WTC11 (cell line): ENCODE measurements at regions not wholly inside any gene's neighbourhood (a gene's known extent, or its start where the extent isn't known, plus 50 kb on each side); places are given as distances from the start of the nearest gene placed in this dataset.

ENCODE experiments used
- ATAC-seq: fragments of 200-7000 bp; cut with Tn5 transposase; 2 replicates; pipeline ENCODE4 v1.10.0; 2021; ENCODE audit warnings: mild to moderate bottlenecking, moderate library complexity
- CTCF ChIA-PET: fragments of 300-600 bp; sonication (Branson Sonifier 250); formaldehyde crosslinking; loops from one replicate; lab custom pipeline; 2021; ENCODE audit warnings: antibody characterized with exemption; lab: Charles Lee
- POLR2A ChIA-PET: fragments of 350-600 bp; sonication (Branson Sonifier 250); formaldehyde crosslinking; loops from one replicate; lab custom pipeline; 2021; ENCODE audit warnings: antibody characterized with exemption; lab: Charles Lee
- DNase-seq: peaks from one replicate; pipeline ENCODE4 v3.0.0; 2021; ENCODE audit warnings: low spot score
- H3K27ac Mint-ChIP-seq: 2 replicates; pipeline ENCODE4 v1.8.0; 2021; ENCODE audit warnings: mixed read lengths
- H3K27me3 Mint-ChIP-seq: 2 replicates; pipeline ENCODE4 v1.8.0; 2021; ENCODE audit warnings: low read depth, mild to moderate bottlenecking, moderate library complexity, mixed read lengths
- H3K36me3 Mint-ChIP-seq: 2 replicates; pipeline ENCODE4 v1.8.0; 2021; ENCODE audit warnings: mixed read lengths
- H3K4me1 Mint-ChIP-seq: 2 replicates; pipeline ENCODE4 v1.8.0; 2022; ENCODE audit warnings: mixed read lengths
- H3K4me3 Mint-ChIP-seq: 2 replicates; pipeline ENCODE4 v1.8.0; 2021; ENCODE audit warnings: mild to moderate bottlenecking, moderate library complexity, mixed read lengths
- H3K9me3 Mint-ChIP-seq: 2 replicates; pipeline ENCODE4 v1.8.0; 2021; ENCODE audit warnings: mixed read lengths
- ARID4B ChIP-seq: sonication (generic); formaldehyde crosslinking; IDR thresholded peaks from 2 replicates; pipeline ENCODE4 v1.8.0; 2023; ENCODE audit warnings: missing genetic modification reagents, mild to moderate bottlenecking, borderline replicate concordance
- ESRRA ChIP-seq: sonication (generic); formaldehyde crosslinking; IDR thresholded peaks from 2 replicates; pipeline ENCODE4 v1.8.1; 2022; ENCODE audit warnings: mild to moderate bottlenecking, missing genetic modification reagents, borderline replicate concordance
- FOXK1 ChIP-seq: sonication (generic); formaldehyde crosslinking; IDR thresholded peaks from 2 replicates; pipeline ENCODE4 v1.8.0; 2022; ENCODE audit warnings: mild to moderate bottlenecking, moderate library complexity, missing genetic modification reagents
- GTF2I ChIP-seq: fragments of 250-450 bp; sonication (Bioruptor Pico); conservative IDR thresholded peaks from 2 replicates; pipeline ENCODE4 v1.4.0; 2021; ENCODE audit warnings: mild to moderate bottlenecking
- IRF1 ChIP-seq: sonication (generic); formaldehyde crosslinking; IDR thresholded peaks from 2 replicates; pipeline ENCODE4 v1.8.0; 2023; ENCODE audit warnings: missing genetic modification reagents
- JAZF1 ChIP-seq: fragments of 250-450 bp; sonication (Bioruptor Pico); IDR thresholded peaks from 2 replicates; pipeline ENCODE4 v1.9.0; 2021; ENCODE audit warnings: moderate library complexity, mild to moderate bottlenecking, inconsistent platforms
- KAT7 ChIP-seq: sonication (generic); formaldehyde crosslinking; IDR thresholded peaks from 2 replicates; pipeline ENCODE4 v1.8.1; 2023; ENCODE audit warnings: missing genetic modification reagents, mild to moderate bottlenecking, borderline replicate concordance
- NFYB ChIP-seq: sonication (generic); formaldehyde crosslinking; conservative IDR thresholded peaks from 2 replicates; pipeline ENCODE4 v1.8.0; 2022; ENCODE audit warnings: low read depth, missing genetic modification reagents
- NR3C1 ChIP-seq: sonication (generic); formaldehyde crosslinking; conservative IDR thresholded peaks from 2 replicates; pipeline ENCODE4 v1.8.1; 2023; ENCODE audit warnings: low read depth, mild to moderate bottlenecking, missing genetic modification reagents
- PREB ChIP-seq: sonication (generic); formaldehyde crosslinking; IDR thresholded peaks from 2 replicates; pipeline ENCODE4 v1.8.1; 2022; ENCODE audit warnings: mild to moderate bottlenecking, missing genetic modification reagents, moderate library complexity, borderline replicate concordance
- PRRX2 ChIP-seq: fragments of 250-450 bp; sonication (Bioruptor Pico); IDR thresholded peaks from 2 replicates; pipeline ENCODE4 v1.8.0; 2021; ENCODE audit warnings: mild to moderate bottlenecking
- SP1 ChIP-seq: sonication (generic); formaldehyde crosslinking; conservative IDR thresholded peaks from 2 replicates; pipeline ENCODE4 v1.8.1; 2022; ENCODE audit warnings: missing genetic modification reagents
- TP53 ChIP-seq: sonication (generic); formaldehyde crosslinking; IDR thresholded peaks from 2 replicates; pipeline ENCODE4 v1.8.1; 2023; ENCODE audit warnings: mild to moderate bottlenecking, missing genetic modification reagents
- USF1 ChIP-seq: sonication (generic); formaldehyde crosslinking; IDR thresholded peaks from 2 replicates; pipeline ENCODE4 v1.8.0; 2022; ENCODE audit warnings: mild to moderate bottlenecking, missing genetic modification reagents
- ZNF121 ChIP-seq: sonication (generic); formaldehyde crosslinking; IDR thresholded peaks from 2 replicates; pipeline ENCODE4 v1.8.0; 2023; ENCODE audit warnings: missing genetic modification reagents
- ZNF416 ChIP-seq: fragments of 250-450 bp; sonication (Bioruptor Pico); IDR thresholded peaks from 2 replicates; pipeline ENCODE4 v1.9.0; 2021; ENCODE audit warnings: mild to moderate bottlenecking, inconsistent platforms
- ZNF512 ChIP-seq: sonication (generic); formaldehyde crosslinking; IDR thresholded peaks from 2 replicates; pipeline ENCODE4 v1.8.1; 2022; ENCODE audit warnings: missing genetic modification reagents, borderline replicate concordance
- ZSCAN18 ChIP-seq: fragments of 250-450 bp; sonication (Bioruptor Pico); IDR thresholded peaks from 2 replicates; pipeline ENCODE4 v2.1.2; 2022; ENCODE audit warnings: mild to moderate bottlenecking, moderate library complexity

GRCh38 chrX:6917666-6918065 lies 229.8 kb upstream of the STS start:
- no peak for TF ChIP-seq ZNF512 (CRISPR knock-in tag)
- no peak for TF ChIP-seq SP1 (CRISPR knock-in tag)
- TF ChIP-seq IRF1 (CRISPR knock-in tag) = no peak
- TF ChIP-seq PREB (CRISPR knock-in tag) = no peak
- TF ChIP-seq TP53 = no peak
- no peak for TF ChIP-seq KAT7
- TF ChIP-seq GTF2I (CRISPR knock-in tag) = no peak
- no peak for TF ChIP-seq NR3C1
- no peak for TF ChIP-seq ZNF416 (CRISPR knock-in tag)
- TF ChIP-seq JAZF1 = no peak
- no peak for TF ChIP-seq ZNF121
- TF ChIP-seq USF1 (CRISPR knock-in tag) = no peak
- TF ChIP-seq NFYB (CRISPR knock-in tag) = no peak
- no peak for TF ChIP-seq ESRRA
- TF ChIP-seq ZSCAN18 (CRISPR knock-in tag) = no peak
- no peak for ATAC-seq
- peaks cover 16% of the 10 kb centered on the region for H3K4me1 Mint-ChIP-seq
- H3K9me3 Mint-ChIP-seq = 0 out of 2 replicates have a peak, but pooled peaks cover 9% of the 10 kb centered on the region
- H3K4me3 Mint-ChIP-seq = no peak overlapping the region
- no peaks in the 10 kb centered on the region for H3K27me3 Mint-ChIP-seq
- CTCF ChIA-PET = no interaction called here
- DNase-seq = no peak
- H3K36me3 Mint-ChIP-seq = peaks cover 13% of the 10 kb centered on the region
- H3K27ac Mint-ChIP-seq = peak overlapping the region; percentile 85
- POLR2A ChIA-PET = no interaction called here

- Mint-ChIP-seq H3K27ac (no peak overlapping the region), H3K9me3 (no peaks in the 10 kb centered on the region), H3K4me3 (no peak overlapping the region), H3K27me3 (no peaks in the 10 kb centered on the region; the same call in 1 of the 2 replicates), H3K4me1 (peaks cover 14% of the 10 kb centered on the region), H3K36me3 (peaks cover 2% of the 10 kb centered on the region; the same call in 1 of the 2 replicates)
- DNase-seq (no peak), ATAC-seq (no peak)
- ChIA-PET POLR2A (no interaction called here), CTCF (interaction anchor here (0.6 kb wide), 1 partner anchor 14 kb away, joined by 3 read pairs; no protein-coding TSS in a partner anchor)
- TF ChIP-seq PRRX2 (CRISPR knock-in tag) (no peak), ARID4B (no peak), FOXK1 (CRISPR knock-in tag) (no peak)
Observed at GRCh38 chrX:6910218-6910617, 237.3 kb upstream of the STS start.
